K562 (cell line): ENCODE measurements at regions not wholly inside any gene's neighbourhood (a gene's known extent, or its start where the extent isn't known, plus 50 kb on each side); places are given as distances from the start of the nearest gene placed in this dataset.

Experiments used
- ATAC-seq: fragments of 200-7000 bp; cut with Tn5 transposase; 3 replicates; pipeline ENCODE4 v1.9.1; 2020; ENCODE audit warnings: moderate library complexity
- BruUV-seq: library from RNA; stranded (reverse); fragments of 400-500 nt; replicated peaks from 2 replicates; lab custom pipeline; 2021; lab: Mats Ljungman, UMichigan
- CTCF ChIA-PET: fragments of 300-600 bp; formaldehyde crosslinking; extraction: SDS; loops from one replicate; lab custom pipeline; 2021; ENCODE audit warnings: low intra/inter-chr PET ratio; lab: Yijun Ruan, JAX
- POLR2A ChIA-PET: fragments of 300-600, 350-650 bp; sonication (Branson Sonifier 250); formaldehyde crosslinking; extraction: SDS; loops from one replicate; lab custom pipeline; 2021; ENCODE audit warnings: antibody characterized with exemption, inconsistent platforms; lab: Yijun Ruan, JAX
- DNase-seq, 4 experiments: peaks; one replicate each; pipeline versions ENCODE4 v3.0.0 to v3.0.0-alpha.2; 2011 to 2018; ENCODE audit warnings: low spot score in 3 of 4, mixed read lengths in 3 of 4; ENCODE audit errors: extremely low read depth in 1 of 4
- FAIRE-seq: peaks from 2 replicates; lab custom pipeline; 2011; peaks lifted over from hg19 to GRCh38; lab: Jason Lieb, UNC
- H2AFZ ChIP-seq: 2 replicates; pipeline ENCODE4 v1.6.0; 2011; ENCODE audit warnings: low read depth, low read length, control low read depth, inconsistent platforms
- H3K27ac ChIP-seq: fragments of 200-600 bp; 3 replicates; pipeline ENCODE4 v1.8.0; 2011; ENCODE audit warnings: low read depth, mild to moderate bottlenecking, control low read depth, inconsistent platforms, low read length, moderate library complexity, mixed read lengths; ENCODE audit errors: extremely low read depth
- H3K27me3 ChIP-seq, 2 experiments: fragments of 300-600 bp in 1 of 2; 2 replicates in 1 of 2; 3 replicates in 1 of 2; pipeline versions ENCODE4 v1.6.0 to v1.8.0; 2011; ENCODE audit warnings: inconsistent platforms in 2 of 2, low read length in 2 of 2, mild to moderate bottlenecking in 1 of 2, mixed read lengths in 1 of 2, moderate library complexity in 1 of 2; ENCODE audit not compliant: control insufficient read depth in 2 of 2, insufficient read depth in 2 of 2
- H3K36me3 ChIP-seq: fragments of 300-600 bp; 3 replicates; pipeline ENCODE4 v1.8.0; 2011; ENCODE audit warnings: mild to moderate bottlenecking, low read length, inconsistent platforms; ENCODE audit not compliant: control insufficient read depth, insufficient read depth
- H3K4me1 ChIP-seq, 2 experiments: fragments of 200-600 bp in 1 of 2; replicated peaks in 1 of 2; 2 replicates in 1 of 2; 3 replicates in 1 of 2; pipeline versions ENCODE4 v1.5.1 to v1.8.0; 2011; ENCODE audit warnings: inconsistent platforms in 2 of 2, low read length in 2 of 2, mild to moderate bottlenecking in 1 of 2, mixed read lengths in 1 of 2, moderate library complexity in 1 of 2; ENCODE audit not compliant: control insufficient read depth in 2 of 2, insufficient read depth in 2 of 2
- H3K4me2 ChIP-seq: 2 replicates; pipeline ENCODE4 v1.6.1; 2011; ENCODE audit warnings: low read length, control low read depth, inconsistent platforms, mixed read lengths; ENCODE audit not compliant: insufficient read depth
- H3K4me3 ChIP-seq: fragments of 200-600 bp; sonication (generic), shearing (Covaris generic); 2 replicates; pipeline ENCODE4 v1.5.1; 2016; ENCODE audit warnings: control low read depth, inconsistent platforms
- H3K79me2 ChIP-seq: fragments of 200-600 bp; 3 replicates; pipeline ENCODE4 v1.8.0; 2011; ENCODE audit warnings: low read length, inconsistent platforms; ENCODE audit not compliant: control insufficient read depth, insufficient read depth
- H3K9ac ChIP-seq, 2 experiments: 2 replicates each; pipeline versions ENCODE4 v1.6.0 to v1.6.1; 2011; ENCODE audit warnings: low read depth in 2 of 2, low read length in 2 of 2, control low read depth in 1 of 2, inconsistent platforms in 1 of 2, mild to moderate bottlenecking in 1 of 2, mixed read lengths in 1 of 2; ENCODE audit not compliant: insufficient read depth in 1 of 2
- H3K9me1 ChIP-seq: one replicate; pipeline ENCODE4 v1.6.0; 2011; ENCODE audit warnings: inconsistent platforms, mild to moderate bottlenecking, low read length, moderate library complexity; ENCODE audit not compliant: control insufficient read depth, insufficient read depth
- H3K9me3 ChIP-seq: replicated peaks from 2 replicates; pipeline ENCODE4 v1.5.1; 2011; ENCODE audit warnings: low read depth, low read length, inconsistent platforms; ENCODE audit not compliant: control insufficient read depth, insufficient read depth
- H4K20me1 ChIP-seq: replicated peaks from 2 replicates; pipeline ENCODE4 v1.6.1; 2011; ENCODE audit warnings: low read length, inconsistent platforms, mixed read lengths; ENCODE audit not compliant: control insufficient read depth, insufficient read depth
- GTF2A2 ChIP-seq: IDR thresholded peaks from 2 replicates; pipeline ENCODE4 v1.6.1; 2016; ENCODE audit warnings: mild to moderate bottlenecking, missing genetic modification characterization, missing compliant biosample characterization
- GTF2B ChIP-seq: IDR thresholded peaks from 2 replicates; pipeline ENCODE4 v1.6.1; 2011; ENCODE audit not compliant: insufficient read length; ENCODE audit errors: extremely low read depth
- HCFC1 ChIP-seq: IDR thresholded peaks from 2 replicates; pipeline ENCODE4 v1.6.1; 2012; ENCODE audit warnings: low read depth, low read length, improper control_type of control experiment
- HDGF ChIP-seq: fragments of 450-650 bp; IDR thresholded peaks from 2 replicates; pipeline ENCODE4 v1.6.1; 2016
- MLLT1 ChIP-seq, 2 experiments: fragments of 450-650 bp; IDR thresholded peaks; 2 replicates each; pipeline ENCODE4 v1.6.1; 2016
- NCOA4 ChIP-seq: fragments of 450-650 bp; IDR thresholded peaks from 2 replicates; pipeline ENCODE4 v1.6.1; 2018; ENCODE audit warnings: mild to moderate bottlenecking; ENCODE audit not compliant: partially characterized antibody
- YY1 ChIP-seq, 3 experiments: IDR thresholded peaks; 2 replicates each; pipeline ENCODE4 v1.6.1; 2011; ENCODE audit warnings: low read length in 2 of 3, mild to moderate bottlenecking in 2 of 3, moderate library complexity in 2 of 3, borderline replicate concordance in 1 of 3, control low read depth in 1 of 3, low read depth in 1 of 3; ENCODE audit not compliant: insufficient read depth in 3 of 3, insufficient replicate concordance in 2 of 3, control insufficient read depth in 1 of 3, insufficient read length in 1 of 3; ENCODE audit errors: extremely low read depth in 1 of 3
- ZBTB1 ChIP-seq: sonication (generic); formaldehyde crosslinking; IDR thresholded peaks from 2 replicates; pipeline ENCODE4 v1.8.1; 2023; ENCODE audit warnings: missing genetic modification reagents, low read depth, mild to moderate bottlenecking, borderline replicate concordance
- ZBTB5 ChIP-seq: fragments of 450-650 bp; IDR thresholded peaks from 2 replicates; pipeline ENCODE4 v1.6.1; 2017; ENCODE audit warnings: antibody characterized with exemption
- ZNF12 ChIP-seq: sonication (generic); formaldehyde crosslinking; IDR thresholded peaks from 2 replicates; pipeline ENCODE4 v1.4.0; 2020; ENCODE audit warnings: mild to moderate bottlenecking, missing genetic modification reagents
- WGBS: fragments of 100-300 bp; shearing (Covaris generic); methylation state at CpG from one replicate; pipeline ENCODE4 v1.1.6; 2016; ENCODE audit warnings: low coverage, mixed read lengths; ENCODE audit not compliant: insufficient coverage; ENCODE audit errors: missing lambda C conversion rate; 5-methylcytosine and 5-hydroxymethylcytosine counted together
- in situ Hi-C: fragments of 300-500 bp; cut with MboI; formaldehyde crosslinking; loops from 4 replicates; pipeline ENCODE4 v1.15.0; 2018; ENCODE audit warnings: inconsistent platforms, mixed read lengths
- intact Hi-C: fragments of 100-400 bp; cut with micrococcal nuclease; formaldehyde crosslinking; loops from 2 replicates; pipeline ENCODE4 v1.14.2; 2022
- TF ChIP-seq, protein P1 (sequence below): sonication (generic); formaldehyde crosslinking; IDR thresholded peaks from 2 replicates; pipeline ENCODE4 v1.8.1; 2022; ENCODE audit warnings: missing genetic modification reagents
- TF ChIP-seq, protein P2 (sequence below): fragments of 250-450 bp; sonication (Bioruptor Pico); IDR thresholded peaks from 2 replicates; pipeline ENCODE4 v1.5.0; 2021

GRCh38 chr2:234771980-234772732, 179.7 kb upstream of the SH3BP4 start:
- no peaks in the 10 kb centered on the region for H3K36me3 ChIP-seq
- H3K9ac ChIP-seq: no peak overlapping the region
- H3K27me3 ChIP-seq: no peaks in the 10 kb centered on the region; a peak in 1 of 5 replicates
- H3K27ac ChIP-seq: no peak overlapping the region
- H3K79me2 ChIP-seq: no peaks in the 10 kb centered on the region
- ChIA-PET POLR2A (no interaction called here), CTCF (no interaction called here)
- intact Hi-C loops (no loop called here), in situ Hi-C loops (no loop called here)
- no peaks in the 10 kb centered on the region for H3K9me3 ChIP-seq
- H3K9me1 ChIP-seq: no peaks in the 10 kb centered on the region
- no peak overlapping the region for H2AFZ ChIP-seq
- H3K4me3 ChIP-seq: no peak overlapping the region
- H3K4me1 ChIP-seq: no peaks in the 10 kb centered on the region
- no peak for ATAC-seq
- no peaks in the 10 kb centered on the region for H4K20me1 ChIP-seq
- DNase-seq: no peak
- 0% methylated on average over 9 of the region's 11 CpGs for WGBS
- FAIRE-seq: no peak
- TF ChIP-seq GTF2A2 (tag): no peak
- no peak for TF ChIP-seq MLLT1 (IDR thresholded peaks at IDR 0.05)
- TF ChIP-seq ZBTB1 (CRISPR knock-in tag): no peak
- TF ChIP-seq, protein P1, sequence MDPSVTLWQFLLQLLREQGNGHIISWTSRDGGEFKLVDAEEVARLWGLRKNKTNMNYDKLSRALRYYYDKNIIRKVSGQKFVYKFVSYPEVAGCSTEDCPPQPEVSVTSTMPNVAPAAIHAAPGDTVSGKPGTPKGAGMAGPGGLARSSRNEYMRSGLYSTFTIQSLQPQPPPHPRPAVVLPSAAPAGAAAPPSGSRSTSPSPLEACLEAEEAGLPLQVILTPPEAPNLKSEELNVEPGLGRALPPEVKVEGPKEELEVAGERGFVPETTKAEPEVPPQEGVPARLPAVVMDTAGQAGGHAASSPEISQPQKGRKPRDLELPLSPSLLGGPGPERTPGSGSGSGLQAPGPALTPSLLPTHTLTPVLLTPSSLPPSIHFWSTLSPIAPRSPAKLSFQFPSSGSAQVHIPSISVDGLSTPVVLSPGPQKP: no peak
- TF ChIP-seq YY1 (IDR thresholded peaks at IDR 0.05; ENCODE audit: borderline replicate concordance in 1 of 3, control insufficient read depth in 1 of 3, extremely low read depth in 1 of 3, insufficient read depth in 3 of 3, insufficient read length in 1 of 3, insufficient replicate concordance in 2 of 3, low read depth in 1 of 3, low read length in 2 of 3): no peak
- TF ChIP-seq, protein P2, sequence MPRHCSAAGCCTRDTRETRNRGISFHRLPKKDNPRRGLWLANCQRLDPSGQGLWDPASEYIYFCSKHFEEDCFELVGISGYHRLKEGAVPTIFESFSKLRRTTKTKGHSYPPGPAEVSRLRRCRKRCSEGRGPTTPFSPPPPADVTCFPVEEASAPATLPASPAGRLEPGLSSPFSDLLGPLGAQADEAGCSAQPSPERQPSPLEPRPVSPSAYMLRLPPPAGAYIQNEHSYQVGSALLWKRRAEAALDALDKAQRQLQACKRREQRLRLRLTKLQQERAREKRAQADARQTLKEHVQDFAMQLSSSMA (CRISPR knock-in tag): no peak
- no peak for TF ChIP-seq ZBTB5
- TF ChIP-seq ZNF12: no peak
- no peak for TF ChIP-seq HDGF
- no peak for TF ChIP-seq GTF2B
- no peak for TF ChIP-seq NCOA4
- no peak for TF ChIP-seq HCFC1
- H3K4me2 ChIP-seq: no peak overlapping the region
- BruUV-seq: no TSS peak
